NB4 (cell line): ENCODE measurements at regions not wholly inside any gene's neighbourhood (a gene's known extent, or its start where the extent isn't known, plus 50 kb on each side); places are given as distances from the start of the nearest gene placed in this dataset.
"Not testable (repeated sequence)": the region's sequence is repeated elsewhere in the genome, so short reads cannot be mapped to it uniquely, and the experiment has no call there.

ENCODE experiments used
- CTCF ChIP-seq: IDR thresholded peaks from one replicate; pipeline ENCODE4 v1.5.1; 2012; ENCODE audit warnings: low read depth, low read length
- POLR2A ChIP-seq: IDR thresholded peaks from 2 replicates; pipeline ENCODE4 v1.6.1; 2011; ENCODE audit warnings: mild to moderate bottlenecking; ENCODE audit not compliant: insufficient read length; ENCODE audit errors: extremely low read depth

GRCh38 chrX:92163035-92163434 is 383.9 kb downstream of the PCDH11X start:
- TF ChIP-seq CTCF, POLR2A: not testable (repeated sequence)
